ENCODE measurements at regions not wholly inside any gene's neighbourhood (a gene's known extent, or its start where the extent isn't known, plus 50 kb on each side); places are given as distances from the start of the nearest gene placed in this dataset.
"Not testable (repeated sequence)": the region's sequence is repeated elsewhere in the genome, so short reads cannot be mapped to it uniquely, and the experiment has no call there.

- no peak for DNase-seq (ENCODE audit: low read depth)
Observed at GRCh38 chr6:9830808-9831207, 584.1 kb downstream of the TFAP2A start.

- DNase-seq (ENCODE audit: low read depth) = no peak
Observed at GRCh38 chr6:9825526-9825925, 589.3 kb downstream of the TFAP2A start.

GRCh38 chr6:9810727-9811126 is 604.1 kb downstream of the TFAP2A start:
- DNase-seq (ENCODE audit: low read depth) = not testable (repeated sequence)

GRCh38 chr6:9810286-9810685 is 604.6 kb downstream of the TFAP2A start:
- no peak for DNase-seq (ENCODE audit: low read depth)

- no peak for DNase-seq (ENCODE audit: low read depth)
Observed at GRCh38 chr6:9806195-9806594, 608.7 kb downstream of the TFAP2A start.

- no peak for DNase-seq (ENCODE audit: low read depth)
Observed at GRCh38 chr6:9801249-9801754, 613.6 kb downstream of the TFAP2A start.

- DNase-seq (ENCODE audit: low read depth) = no peak
Observed at GRCh38 chr6:9799582-9799981, 615.3 kb downstream of the TFAP2A start.

- DNase-seq (ENCODE audit: low read depth) = no peak
Observed at GRCh38 chr6:9796827-9797226, 618.0 kb downstream of the TFAP2A start.

GRCh38 chr6:9795880-9796279 is 619.0 kb downstream of the TFAP2A start:
- DNase-seq (ENCODE audit: low read depth) = no peak

- DNase-seq (ENCODE audit: low read depth) = no peak
Observed at GRCh38 chr6:9789201-9789600, 625.7 kb downstream of the TFAP2A start.

- no peak for DNase-seq (ENCODE audit: low read depth)
Observed at GRCh38 chr6:9784786-9785185, 630.1 kb downstream of the TFAP2A start.

GRCh38 chr6:9783567-9783966 is 631.3 kb downstream of the TFAP2A start:
- no peak for DNase-seq (ENCODE audit: low read depth)

GRCh38 chr6:9766240-9766915 is 648.5 kb downstream of the TFAP2A start:
- DNase-seq (ENCODE audit: low read depth) = no peak

GRCh38 chr6:9761220-9761619 is 653.7 kb downstream of the TFAP2A start:
- no peak for DNase-seq (ENCODE audit: low read depth)

- DNase-seq (ENCODE audit: low read depth) = no peak
Observed at GRCh38 chr6:9754515-9754914, 660.4 kb downstream of the TFAP2A start.

- DNase-seq (ENCODE audit: low read depth) = no peak
Observed at GRCh38 chr6:9745966-9746365, 668.9 kb downstream of the TFAP2A start.

- DNase-seq (ENCODE audit: low read depth) = no peak
Observed at GRCh38 chr6:9745476-9745875, 669.4 kb downstream of the TFAP2A start.

- no peak for DNase-seq (ENCODE audit: low read depth)
Observed at GRCh38 chr6:9744119-9744518, 670.8 kb downstream of the TFAP2A start.

GRCh38 chr6:9732056-9732455 is 682.8 kb downstream of the TFAP2A start:
- no peak for DNase-seq (ENCODE audit: low read depth)

GRCh38 chr6:9725776-9726175 is 689.1 kb downstream of the TFAP2A start:
- DNase-seq (ENCODE audit: low read depth) = not testable (repeated sequence)

GRCh38 chr6:9717568-9717967 is 697.3 kb downstream of the TFAP2A start:
- no peak for DNase-seq (ENCODE audit: low read depth)

GRCh38 chr6:9711365-9711764 is 703.5 kb downstream of the TFAP2A start:
- DNase-seq (ENCODE audit: low read depth) = no peak

GRCh38 chr6:9710574-9710973 is 704.3 kb downstream of the TFAP2A start:
- DNase-seq (ENCODE audit: low read depth) = no peak

GRCh38 chr6:9708600-9708999 is 706.3 kb downstream of the TFAP2A start:
- DNase-seq (ENCODE audit: low read depth) = no peak

Measured in stimulated activated CD8-positive, alpha-beta memory T cell treated with anti-CD3 and anti-CD28 coated beads, Interleukin-12 subunit alpha, Interleukin-12 subunit beta, amount 100 ng/mL, for 4 hours (primary cell).